SK-N-SH treated with all-trans-retinoic acid at 6 μM for 48 hours (cell line): ENCODE measurements at regions not wholly inside any gene's neighbourhood (a gene's known extent, or its start where the extent isn't known, plus 50 kb on each side); places are given as distances from the start of the nearest gene placed in this dataset.

Experiments
- ATAC-seq: fragments of 200-7000 bp; cut with Tn5 transposase; 3 replicates; pipeline ENCODE4 v1.9.1; 2020; ENCODE audit warnings: mild to moderate bottlenecking, moderate library complexity
- ARNTL ChIP-seq: fragments of 450-650 bp; formaldehyde crosslinking; IDR thresholded peaks from 2 replicates; pipeline ENCODE4 v1.5.0; 2020; ENCODE audit warnings: low read depth, mild to moderate bottlenecking, moderate library complexity, borderline replicate concordance
- BACH2 ChIP-seq: fragments of 250-450 bp; sonication (Bioruptor Pico); IDR thresholded peaks from 2 replicates; pipeline ENCODE4 v1.9.0; 2021; ENCODE audit warnings: mild to moderate bottlenecking, borderline replicate concordance
- CREB5 ChIP-seq: fragments of 250-450 bp; sonication (Bioruptor Pico); IDR thresholded peaks from 2 replicates; pipeline ENCODE4 v1.5.1; 2020; ENCODE audit warnings: low read depth, mild to moderate bottlenecking, moderate library complexity
- CSDC2 ChIP-seq: fragments of 250-450 bp; sonication (Bioruptor Pico); IDR thresholded peaks from 2 replicates; pipeline ENCODE4 v1.5.0; 2020; ENCODE audit warnings: mild to moderate bottlenecking, moderate library complexity
- ESRRG ChIP-seq: fragments of 250-450 bp; sonication (Bioruptor Pico); IDR thresholded peaks from 2 replicates; pipeline ENCODE4 v1.6.1; 2021; ENCODE audit warnings: mild to moderate bottlenecking
- GLIS3 ChIP-seq: fragments of 250-450 bp; sonication (Bioruptor Pico); IDR thresholded peaks from 2 replicates; pipeline ENCODE4 v1.5.0; 2020; ENCODE audit warnings: mild to moderate bottlenecking, moderate library complexity
- ISL1 ChIP-seq: fragments of 250-450 bp; sonication (Bioruptor Pico); IDR thresholded peaks from 2 replicates; pipeline ENCODE4 v2.1.2; 2022; ENCODE audit warnings: mild to moderate bottlenecking, moderate library complexity
- OSR1 ChIP-seq: fragments of 250-450 bp; sonication (Bioruptor Pico); IDR thresholded peaks from 2 replicates; pipeline ENCODE4 v1.8.0; 2022; ENCODE audit warnings: moderate library complexity, mild to moderate bottlenecking, inconsistent platforms
- POU6F1 ChIP-seq: fragments of 250-450 bp; sonication (Bioruptor Pico); IDR thresholded peaks from 2 replicates; pipeline ENCODE4 v1.8.0; 2021; ENCODE audit warnings: low read depth, mild to moderate bottlenecking, moderate library complexity, borderline replicate concordance
- PPARA ChIP-seq: fragments of 250-450 bp; sonication (Bioruptor Pico); IDR thresholded peaks from 2 replicates; pipeline ENCODE4 v1.5.0; 2020; ENCODE audit warnings: mild to moderate bottlenecking, borderline replicate concordance
- RARB ChIP-seq: fragments of 250-450 bp; sonication (Bioruptor Pico); IDR thresholded peaks from 2 replicates; pipeline ENCODE4 v1.8.0; 2021; ENCODE audit warnings: mild to moderate bottlenecking, moderate library complexity
- TCF4 ChIP-seq: fragments of 250-450 bp; sonication (Bioruptor Pico); IDR thresholded peaks from 2 replicates; pipeline ENCODE4 v1.8.0; 2021; ENCODE audit warnings: mild to moderate bottlenecking, moderate library complexity, borderline replicate concordance
- TOX ChIP-seq: fragments of 250-450 bp; sonication (Bioruptor Pico); IDR thresholded peaks from 2 replicates; pipeline ENCODE4 v1.8.0; 2021; ENCODE audit warnings: mild to moderate bottlenecking, moderate library complexity, borderline replicate concordance
- TSHZ2 ChIP-seq: fragments of 250-450 bp; sonication (Bioruptor Pico); IDR thresholded peaks from 2 replicates; pipeline ENCODE4 v1.5.0; 2020; ENCODE audit warnings: mild to moderate bottlenecking, moderate library complexity
- ZC3H10 ChIP-seq: fragments of 250-450 bp; sonication (Bioruptor Pico); IDR thresholded peaks from 2 replicates; pipeline ENCODE4 v1.5.1; 2021; ENCODE audit warnings: mild to moderate bottlenecking, moderate library complexity
- ZFP3 ChIP-seq: fragments of 250-450 bp; sonication (Bioruptor Pico); IDR thresholded peaks from 2 replicates; pipeline ENCODE4 v1.5.0; 2020; ENCODE audit warnings: mild to moderate bottlenecking, moderate library complexity
- ZFP30 ChIP-seq: fragments of 450-650 bp; formaldehyde crosslinking; IDR thresholded peaks from 2 replicates; pipeline ENCODE4 v1.5.0; 2022; ENCODE audit warnings: mild to moderate bottlenecking, moderate library complexity
- ZNF565 ChIP-seq: fragments of 450-650 bp; formaldehyde crosslinking; conservative IDR thresholded peaks from 2 replicates; pipeline ENCODE4 v1.5.0; 2020; ENCODE audit warnings: low read depth, mild to moderate bottlenecking, moderate library complexity
- ZNF70 ChIP-seq: fragments of 450-650 bp; formaldehyde crosslinking; IDR thresholded peaks from 2 replicates; pipeline ENCODE4 v1.5.0; 2020; ENCODE audit warnings: mild to moderate bottlenecking, moderate library complexity
- ZNF8 ChIP-seq: fragments of 450-650 bp; formaldehyde crosslinking; IDR thresholded peaks from 2 replicates; pipeline ENCODE4 v1.5.0; 2020; ENCODE audit warnings: mild to moderate bottlenecking, moderate library complexity
- TF ChIP-seq, protein P1 (sequence below): fragments of 250-450 bp; sonication (Bioruptor Pico); IDR thresholded peaks from 2 replicates; pipeline ENCODE4 v1.8.0; 2020; ENCODE audit warnings: mild to moderate bottlenecking, moderate library complexity, borderline replicate concordance
- TF ChIP-seq, protein P2 (sequence below): fragments of 250-450 bp; sonication (Bioruptor Pico); IDR thresholded peaks from 2 replicates; pipeline ENCODE4 v1.5.1; 2021; ENCODE audit warnings: mild to moderate bottlenecking, moderate library complexity

- no peak for ATAC-seq
- TF ChIP-seq ZFP30 (CRISPR knock-in tag): no peak
- TF ChIP-seq ZC3H10 (CRISPR knock-in tag): no peak
- TF ChIP-seq TOX: no peak
- TF ChIP-seq CSDC2 (CRISPR knock-in tag): no peak
These were observed 386.7 kb downstream of the LRIG3 start for GRCh38 chr12:58533652-58534051.

- ATAC-seq: peak; percentile 25; the same call in 1 of the 3 replicates
- no peak for TF ChIP-seq TCF4 (CRISPR knock-in tag)
- no peak for TF ChIP-seq OSR1 (CRISPR knock-in tag)
- TF ChIP-seq CSDC2 (CRISPR knock-in tag): no peak
- TF ChIP-seq ZFP3 (CRISPR knock-in tag): no peak
- no peak for TF ChIP-seq ZNF8 (CRISPR knock-in tag)
- TF ChIP-seq, protein P1, sequence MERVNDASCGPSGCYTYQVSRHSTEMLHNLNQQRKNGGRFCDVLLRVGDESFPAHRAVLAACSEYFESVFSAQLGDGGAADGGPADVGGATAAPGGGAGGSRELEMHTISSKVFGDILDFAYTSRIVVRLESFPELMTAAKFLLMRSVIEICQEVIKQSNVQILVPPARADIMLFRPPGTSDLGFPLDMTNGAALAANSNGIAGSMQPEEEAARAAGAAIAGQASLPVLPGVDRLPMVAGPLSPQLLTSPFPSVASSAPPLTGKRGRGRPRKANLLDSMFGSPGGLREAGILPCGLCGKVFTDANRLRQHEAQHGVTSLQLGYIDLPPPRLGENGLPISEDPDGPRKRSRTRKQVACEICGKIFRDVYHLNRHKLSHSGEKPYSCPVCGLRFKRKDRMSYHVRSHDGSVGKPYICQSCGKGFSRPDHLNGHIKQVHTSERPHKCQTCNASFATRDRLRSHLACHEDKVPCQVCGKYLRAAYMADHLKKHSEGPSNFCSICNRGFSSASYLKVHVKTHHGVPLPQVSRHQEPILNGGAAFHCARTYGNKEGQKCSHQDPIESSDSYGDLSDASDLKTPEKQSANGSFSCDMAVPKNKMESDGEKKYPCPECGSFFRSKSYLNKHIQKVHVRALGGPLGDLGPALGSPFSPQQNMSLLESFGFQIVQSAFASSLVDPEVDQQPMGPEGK (CRISPR knock-in tag): no peak
- no peak for TF ChIP-seq POU6F1 (CRISPR knock-in tag)
- no peak for TF ChIP-seq ISL1 (CRISPR knock-in tag)
- no peak for TF ChIP-seq PPARA (CRISPR knock-in tag)
- TF ChIP-seq BACH2: no peak
- TF ChIP-seq TOX: no peak
- no peak for TF ChIP-seq ZFP30 (CRISPR knock-in tag)
- no peak for TF ChIP-seq ZC3H10 (CRISPR knock-in tag)
- TF ChIP-seq ARNTL (CRISPR knock-in tag): no peak
- no peak for TF ChIP-seq TSHZ2 (CRISPR knock-in tag)
These were observed 383.0 kb downstream of the LRIG3 start for GRCh38 chr12:58537278-58537677.

DNA sequence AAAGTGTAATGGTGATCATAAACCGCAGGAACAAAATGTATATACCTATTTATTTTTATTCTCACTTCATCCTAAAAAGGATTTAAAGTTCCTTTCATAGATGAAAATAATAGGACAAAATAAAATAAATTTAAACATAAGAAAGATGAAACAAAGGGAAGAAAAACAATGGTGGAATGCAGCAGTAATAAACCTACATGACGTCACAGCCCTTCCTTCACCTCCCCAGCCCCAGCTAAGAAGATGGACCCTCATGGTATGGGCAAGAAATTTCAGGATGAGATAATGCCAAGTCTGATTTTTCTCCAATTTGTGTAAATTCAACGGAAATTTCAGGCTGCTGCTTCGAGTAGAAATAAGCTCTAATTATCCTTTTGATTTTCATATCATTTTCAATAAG, 381.0 kb downstream of the LRIG3 start:
- TF ChIP-seq ARNTL (CRISPR knock-in tag): no peak
- TF ChIP-seq CSDC2 (CRISPR knock-in tag): no peak
- no peak for TF ChIP-seq ZNF70 (CRISPR knock-in tag)
- TF ChIP-seq GLIS3 (CRISPR knock-in tag): no peak
- no peak for TF ChIP-seq ESRRG (CRISPR knock-in tag)
- TF ChIP-seq ZNF565 (CRISPR knock-in tag): no peak
- no peak for TF ChIP-seq ZFP3 (CRISPR knock-in tag)
- TF ChIP-seq ZNF8 (CRISPR knock-in tag): no peak
- no peak for TF ChIP-seq ISL1 (CRISPR knock-in tag)
- TF ChIP-seq TSHZ2 (CRISPR knock-in tag): no peak
- TF ChIP-seq ZFP30 (CRISPR knock-in tag): no peak
- TF ChIP-seq ZC3H10 (CRISPR knock-in tag): no peak
- no peak for TF ChIP-seq POU6F1 (CRISPR knock-in tag)
- TF ChIP-seq, protein P1 (CRISPR knock-in tag): no peak
- no peak for TF ChIP-seq CREB5 (CRISPR knock-in tag)
- TF ChIP-seq, protein P2, sequence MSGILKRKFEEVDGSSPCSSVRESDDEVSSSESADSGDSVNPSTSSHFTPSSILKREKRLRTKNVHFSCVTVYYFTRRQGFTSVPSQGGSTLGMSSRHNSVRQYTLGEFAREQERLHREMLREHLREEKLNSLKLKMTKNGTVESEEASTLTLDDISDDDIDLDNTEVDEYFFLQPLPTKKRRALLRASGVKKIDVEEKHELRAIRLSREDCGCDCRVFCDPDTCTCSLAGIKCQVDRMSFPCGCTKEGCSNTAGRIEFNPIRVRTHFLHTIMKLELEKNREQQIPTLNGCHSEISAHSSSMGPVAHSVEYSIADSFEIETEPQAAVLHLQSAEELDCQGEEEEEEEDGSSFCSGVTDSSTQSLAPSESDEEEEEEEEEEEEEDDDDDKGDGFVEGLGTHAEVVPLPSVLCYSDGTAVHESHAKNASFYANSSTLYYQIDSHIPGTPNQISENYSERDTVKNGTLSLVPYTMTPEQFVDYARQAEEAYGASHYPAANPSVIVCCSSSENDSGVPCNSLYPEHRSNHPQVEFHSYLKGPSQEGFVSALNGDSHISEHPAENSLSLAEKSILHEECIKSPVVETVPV: no peak
- no peak for TF ChIP-seq RARB (CRISPR knock-in tag)
- ATAC-seq: no peak
